Osteocyte (in vitro differentiated cells): ENCODE measurements at regions not wholly inside any gene's neighbourhood (a gene's known extent, or its start where the extent isn't known, plus 50 kb on each side); places are given as distances from the start of the nearest gene placed in this dataset.

Experiments used
- DNase-seq: peaks from one replicate; pipeline ENCODE4 v3.0.0; 2021; ENCODE audit warnings: mixed read lengths; ENCODE audit not compliant: unreplicated experiment; ENCODE audit errors: extremely low spot score
- H3K27ac Mint-ChIP-seq: one replicate; pipeline ENCODE4 v1.8.0; 2021; ENCODE audit warnings: mild to moderate bottlenecking, mixed read lengths; ENCODE audit not compliant: unreplicated experiment
- H3K27me3 Mint-ChIP-seq: one replicate; pipeline ENCODE4 v1.8.0; 2021; ENCODE audit warnings: mixed read lengths; ENCODE audit not compliant: unreplicated experiment
- H3K36me3 Mint-ChIP-seq: one replicate; pipeline ENCODE4 v1.8.0; 2021; ENCODE audit warnings: mixed read lengths; ENCODE audit not compliant: unreplicated experiment
- H3K4me1 Mint-ChIP-seq: one replicate; pipeline ENCODE4 v1.8.0; 2021; ENCODE audit warnings: mixed read lengths; ENCODE audit not compliant: unreplicated experiment
- H3K4me3 Mint-ChIP-seq: one replicate; pipeline ENCODE4 v1.8.0; 2021; ENCODE audit warnings: mild to moderate bottlenecking, moderate library complexity, mixed read lengths; ENCODE audit not compliant: unreplicated experiment
- H3K9me3 Mint-ChIP-seq: one replicate; pipeline ENCODE4 v1.8.0; 2021; ENCODE audit warnings: mixed read lengths; ENCODE audit not compliant: unreplicated experiment
- TF ChIP-seq, protein P1 (sequence below): fragments of 200-600 bp; sonication (generic); IDR thresholded peaks from 2 replicates; pipeline ENCODE4 v1.5.0; 2021; ENCODE audit warnings: antibody characterized with exemption, mild to moderate bottlenecking, moderate library complexity

GRCh38 chr7:97460433-97460832 lies 271.5 kb upstream of the TAC1 start:
- Mint-ChIP-seq H3K36me3 (no peaks in the 10 kb centered on the region), H3K4me1 (no peaks in the 10 kb centered on the region), H3K27me3 (no peaks in the 10 kb centered on the region), H3K27ac (no peak overlapping the region), H3K9me3 (peaks cover 29% of the 10 kb centered on the region), H3K4me3 (no peak overlapping the region)
- TF ChIP-seq, protein P1, sequence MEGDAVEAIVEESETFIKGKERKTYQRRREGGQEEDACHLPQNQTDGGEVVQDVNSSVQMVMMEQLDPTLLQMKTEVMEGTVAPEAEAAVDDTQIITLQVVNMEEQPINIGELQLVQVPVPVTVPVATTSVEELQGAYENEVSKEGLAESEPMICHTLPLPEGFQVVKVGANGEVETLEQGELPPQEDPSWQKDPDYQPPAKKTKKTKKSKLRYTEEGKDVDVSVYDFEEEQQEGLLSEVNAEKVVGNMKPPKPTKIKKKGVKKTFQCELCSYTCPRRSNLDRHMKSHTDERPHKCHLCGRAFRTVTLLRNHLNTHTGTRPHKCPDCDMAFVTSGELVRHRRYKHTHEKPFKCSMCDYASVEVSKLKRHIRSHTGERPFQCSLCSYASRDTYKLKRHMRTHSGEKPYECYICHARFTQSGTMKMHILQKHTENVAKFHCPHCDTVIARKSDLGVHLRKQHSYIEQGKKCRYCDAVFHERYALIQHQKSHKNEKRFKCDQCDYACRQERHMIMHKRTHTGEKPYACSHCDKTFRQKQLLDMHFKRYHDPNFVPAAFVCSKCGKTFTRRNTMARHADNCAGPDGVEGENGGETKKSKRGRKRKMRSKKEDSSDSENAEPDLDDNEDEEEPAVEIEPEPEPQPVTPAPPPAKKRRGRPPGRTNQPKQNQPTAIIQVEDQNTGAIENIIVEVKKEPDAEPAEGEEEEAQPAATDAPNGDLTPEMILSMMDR, result no peak
- DNase-seq, result no peak

GRCh38 chr7:97461596-97461995 lies 270.3 kb upstream of the TAC1 start:
- Mint-ChIP-seq H3K4me3 (no peak overlapping the region), H3K27me3 (no peaks in the 10 kb centered on the region), H3K4me1 (no peaks in the 10 kb centered on the region), H3K27ac (no peak overlapping the region), H3K36me3 (no peaks in the 10 kb centered on the region), H3K9me3 (peaks cover 22% of the 10 kb centered on the region)
- TF ChIP-seq, protein P1, result no peak
- no peak for DNase-seq

GRCh38 chr7:97466071-97466470 lies 265.8 kb upstream of the TAC1 start:
- Mint-ChIP-seq H3K36me3 (no peaks in the 10 kb centered on the region), H3K27ac (no peak overlapping the region), H3K9me3 (peaks cover 9% of the 10 kb centered on the region), H3K27me3 (no peaks in the 10 kb centered on the region), H3K4me3 (no peak overlapping the region), H3K4me1 (no peaks in the 10 kb centered on the region)
- TF ChIP-seq, protein P1, result no peak
- no peak for DNase-seq

DNA sequence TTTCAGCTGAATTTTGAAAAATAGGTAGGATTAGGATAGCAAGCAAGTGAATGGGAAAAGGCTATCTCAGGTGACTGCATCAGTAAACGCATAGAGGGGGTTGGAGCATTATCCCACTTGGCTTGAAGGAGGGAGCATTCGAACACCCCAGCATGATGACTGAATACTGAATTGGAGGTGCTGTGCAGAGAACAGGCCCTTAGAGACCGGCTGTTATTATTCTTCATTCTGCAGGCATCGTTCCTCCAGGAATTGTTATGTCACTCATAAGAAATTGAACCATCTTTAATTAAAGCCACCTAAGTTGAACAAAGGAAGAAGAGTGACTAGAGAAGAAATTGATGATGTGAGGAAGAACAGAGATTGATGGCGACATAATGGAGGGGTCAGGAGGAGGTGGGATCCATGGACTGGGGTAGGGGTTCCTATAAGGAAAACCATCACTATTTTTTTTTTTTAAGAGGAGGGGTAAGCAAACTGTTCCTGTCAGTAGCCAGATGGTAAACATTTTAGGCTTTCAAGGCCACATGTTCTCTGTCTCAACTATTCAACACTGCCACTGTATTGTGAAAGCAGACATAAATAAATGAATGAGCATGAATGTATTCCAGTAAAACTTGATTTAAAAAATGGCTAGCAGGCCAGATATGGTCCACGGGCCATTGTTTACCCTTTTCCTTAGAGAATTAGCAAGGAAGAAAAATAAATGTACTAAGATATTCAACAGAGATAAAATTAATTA lies 264.7 kb upstream of the TAC1 start:
- Mint-ChIP-seq H3K27me3 (no peaks in the 10 kb centered on the region), H3K9me3 (peaks cover 3% of the 10 kb centered on the region), H3K36me3 (no peaks in the 10 kb centered on the region), H3K27ac (no peak overlapping the region), H3K4me3 (no peak overlapping the region), H3K4me1 (no peaks in the 10 kb centered on the region)
- TF ChIP-seq, protein P1, result no peak
- DNase-seq, result no peak

GRCh38 chr7:97468493-97468892 lies 263.4 kb upstream of the TAC1 start:
- Mint-ChIP-seq H3K9me3 (no peaks in the 10 kb centered on the region), H3K4me1 (no peaks in the 10 kb centered on the region), H3K27ac (no peak overlapping the region), H3K4me3 (no peak overlapping the region), H3K36me3 (no peaks in the 10 kb centered on the region), H3K27me3 (no peaks in the 10 kb centered on the region)
- DNase-seq, result no peak
- TF ChIP-seq, protein P1, result no peak
